ENCODE measurements at regions not wholly inside any gene's neighbourhood (a gene's known extent, or its start where the extent isn't known, plus 50 kb on each side); places are given as distances from the start of the nearest gene placed in this dataset.

- no peak for TF ChIP-seq CTCF (conservative IDR thresholded peaks at IDR 0.05; ENCODE audit: low read length)
- no peak for TF ChIP-seq EZH2phosphoT487 (IDR thresholded peaks at IDR 0.05; ENCODE audit: borderline replicate concordance)
These were observed 274.9 kb upstream of the DCBLD2 start for GRCh38 chr3:99176169-99176964.
